OCI-LY3 (cell line): ENCODE measurements at regions not wholly inside any gene's neighbourhood (a gene's known extent, or its start where the extent isn't known, plus 50 kb on each side); places are given as distances from the start of the nearest gene placed in this dataset.

Source experiments
- EZH2phosphoT487 ChIP-seq: fragments of 200-600 bp; shearing (Covaris generic); IDR thresholded peaks from 2 replicates; pipeline ENCODE4 v1.6.1; 2018; ENCODE audit warnings: antibody characterized with exemption, mixed run types, low read depth
- TF ChIP-seq, protein P1 (sequence below): fragments of 200-600, 300-600 bp; sonication (generic); IDR thresholded peaks from 2 replicates; pipeline ENCODE4 v1.5.1; 2014; ENCODE audit warnings: antibody characterized with exemption, low read length, low read depth

GRCh38 chr2:228839421-228839876, 431.6 kb downstream of the PID1 start:
- TF ChIP-seq, protein P1, sequence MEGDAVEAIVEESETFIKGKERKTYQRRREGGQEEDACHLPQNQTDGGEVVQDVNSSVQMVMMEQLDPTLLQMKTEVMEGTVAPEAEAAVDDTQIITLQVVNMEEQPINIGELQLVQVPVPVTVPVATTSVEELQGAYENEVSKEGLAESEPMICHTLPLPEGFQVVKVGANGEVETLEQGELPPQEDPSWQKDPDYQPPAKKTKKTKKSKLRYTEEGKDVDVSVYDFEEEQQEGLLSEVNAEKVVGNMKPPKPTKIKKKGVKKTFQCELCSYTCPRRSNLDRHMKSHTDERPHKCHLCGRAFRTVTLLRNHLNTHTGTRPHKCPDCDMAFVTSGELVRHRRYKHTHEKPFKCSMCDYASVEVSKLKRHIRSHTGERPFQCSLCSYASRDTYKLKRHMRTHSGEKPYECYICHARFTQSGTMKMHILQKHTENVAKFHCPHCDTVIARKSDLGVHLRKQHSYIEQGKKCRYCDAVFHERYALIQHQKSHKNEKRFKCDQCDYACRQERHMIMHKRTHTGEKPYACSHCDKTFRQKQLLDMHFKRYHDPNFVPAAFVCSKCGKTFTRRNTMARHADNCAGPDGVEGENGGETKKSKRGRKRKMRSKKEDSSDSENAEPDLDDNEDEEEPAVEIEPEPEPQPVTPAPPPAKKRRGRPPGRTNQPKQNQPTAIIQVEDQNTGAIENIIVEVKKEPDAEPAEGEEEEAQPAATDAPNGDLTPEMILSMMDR: no peak
- TF ChIP-seq EZH2phosphoT487: no peak
